HG02938 (cell line): ENCODE measurements at regions not wholly inside any gene's neighbourhood (a gene's known extent, or its start where the extent isn't known, plus 50 kb on each side); places are given as distances from the start of the nearest gene placed in this dataset.
A peak's percentile ranks its signal among the peaks of the same experiment; 100 is the strongest.

Source experiments
- ATAC-seq: cut with Tn5 transposase; IDR thresholded peaks from one replicate; pipeline ENCODE4 v1.9.1; 2021; ENCODE audit warnings: mild to moderate bottlenecking, moderate library complexity; ENCODE audit not compliant: unreplicated experiment

DNA sequence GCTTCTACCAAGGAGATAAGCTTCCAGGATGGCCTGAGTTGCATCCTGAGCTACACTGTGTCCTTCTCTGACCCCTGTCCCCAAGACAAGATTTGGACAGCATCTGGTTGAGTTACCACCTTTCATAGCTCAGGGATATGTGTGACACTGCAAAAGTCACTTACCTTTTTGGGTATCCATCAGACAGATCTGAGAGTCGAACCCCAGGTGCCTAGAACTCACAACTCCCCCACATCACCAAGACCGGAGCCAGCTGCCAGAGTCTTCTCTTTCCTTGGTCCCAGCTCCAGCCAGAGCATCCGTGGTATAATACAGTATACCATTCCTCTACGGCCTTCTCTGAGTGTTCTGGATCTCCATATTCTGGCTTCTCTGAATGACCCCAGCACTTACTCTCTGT, 133.0 kb downstream of the CD83 start:
- no peak for ATAC-seq

GRCh38 chr6:14252271-14252850, 134.8 kb downstream of the CD83 start:
- no peak for ATAC-seq

- ATAC-seq = peak; percentile 93
Measured at GRCh38 chr6:14254505-14254904, 136.9 kb downstream of the CD83 start.

DNA sequence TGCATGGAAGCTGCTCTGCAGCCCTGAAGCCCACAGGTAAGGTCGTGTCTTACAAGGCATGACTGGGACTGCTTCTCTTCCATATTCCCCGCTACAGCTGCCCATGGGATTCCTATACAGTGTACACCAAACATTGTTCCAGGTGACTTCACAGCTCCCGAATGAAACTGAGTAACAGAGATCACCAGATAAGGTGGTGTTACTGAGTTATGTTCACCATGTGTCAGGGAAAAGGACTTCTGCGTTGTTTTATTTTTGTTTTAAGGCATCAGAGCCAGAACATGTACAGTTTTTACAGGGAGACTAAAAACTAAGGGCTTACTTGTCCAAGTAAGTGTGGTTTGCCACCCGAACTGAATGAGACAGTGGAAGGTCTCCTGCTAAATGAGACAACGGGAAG, 138.3 kb downstream of the CD83 start:
- no peak for ATAC-seq

- ATAC-seq = no peak
Measured at GRCh38 chr6:14258117-14258516, 140.5 kb downstream of the CD83 start.

GRCh38 chr6:14258695-14259593, 141.4 kb downstream of the CD83 start:
- no peak for ATAC-seq

- no peak for ATAC-seq
Measured at GRCh38 chr6:14259594-14260152, 142.1 kb downstream of the CD83 start.

GRCh38 chr6:14260839-14261238, 143.3 kb downstream of the CD83 start:
- no peak for ATAC-seq

DNA sequence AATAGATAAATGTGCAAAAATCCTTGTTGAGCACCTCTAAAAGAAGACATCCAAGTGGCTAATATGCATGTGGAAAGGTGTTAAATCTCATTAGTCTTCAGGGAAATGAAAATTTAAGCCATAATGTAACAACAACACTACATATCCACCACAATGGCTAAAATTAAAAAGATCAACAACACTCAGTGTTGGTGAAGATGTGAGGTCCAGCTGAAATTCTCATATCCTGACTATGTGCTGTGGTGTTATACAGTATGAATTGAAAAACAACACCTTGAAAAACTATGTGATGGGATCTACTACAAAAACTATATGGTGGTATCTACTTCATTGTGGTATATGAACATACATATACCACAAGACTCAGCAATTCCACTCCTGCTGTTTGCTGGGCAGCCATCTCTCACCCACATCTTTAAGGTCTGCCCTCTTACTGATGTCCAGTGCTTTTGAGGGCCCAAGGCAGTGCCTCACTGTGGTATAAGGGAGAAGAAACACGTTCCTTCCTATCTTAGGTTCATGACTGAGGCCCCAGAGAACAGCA, 146.4 kb downstream of the CD83 start:
- ATAC-seq = no peak

- ATAC-seq = no peak
Measured at GRCh38 chr6:14265049-14266021, 147.8 kb downstream of the CD83 start.

GRCh38 chr6:14266266-14266665, 148.7 kb downstream of the CD83 start:
- no peak for ATAC-seq

GRCh38 chr6:14267885-14268660, 150.5 kb downstream of the CD83 start:
- no peak for ATAC-seq

GRCh38 chr6:14269436-14269835, 151.9 kb downstream of the CD83 start:
- ATAC-seq = no peak

DNA sequence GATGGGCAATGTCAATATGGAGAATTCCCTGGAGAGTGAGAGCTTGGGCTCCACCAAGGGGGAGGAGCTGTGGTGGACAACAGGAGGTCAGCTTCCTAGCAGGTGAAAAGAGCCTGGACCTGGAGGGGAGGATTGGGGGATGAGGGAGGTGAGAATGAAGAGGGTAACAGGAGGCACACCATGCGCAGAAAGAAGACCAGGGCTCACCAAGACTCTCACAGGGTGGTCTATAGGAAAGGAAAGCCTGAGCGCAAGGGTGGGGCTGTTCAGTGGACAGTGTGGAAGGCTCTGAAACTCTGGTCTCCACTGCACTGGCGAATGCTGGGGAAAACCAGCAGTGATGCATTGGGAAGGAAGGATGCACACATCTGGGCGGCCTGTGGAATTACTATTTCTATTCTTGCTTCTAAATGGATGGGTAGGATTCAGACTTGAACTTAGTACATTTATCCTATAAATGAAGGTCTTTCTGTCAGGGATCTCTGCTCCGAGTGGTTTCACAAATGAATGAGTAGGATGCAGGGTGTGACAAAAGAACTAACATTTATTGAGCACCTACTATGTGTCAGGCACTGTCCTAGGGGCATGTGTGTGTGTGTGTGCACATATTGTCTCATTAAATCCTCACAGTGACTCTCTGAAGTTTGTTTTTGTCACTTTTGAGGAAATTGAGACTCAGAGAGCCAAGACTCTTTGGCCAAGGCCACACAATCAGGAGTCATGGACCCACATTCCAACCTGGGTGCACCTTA, 152.7 kb downstream of the CD83 start:
- no peak for ATAC-seq

DNA sequence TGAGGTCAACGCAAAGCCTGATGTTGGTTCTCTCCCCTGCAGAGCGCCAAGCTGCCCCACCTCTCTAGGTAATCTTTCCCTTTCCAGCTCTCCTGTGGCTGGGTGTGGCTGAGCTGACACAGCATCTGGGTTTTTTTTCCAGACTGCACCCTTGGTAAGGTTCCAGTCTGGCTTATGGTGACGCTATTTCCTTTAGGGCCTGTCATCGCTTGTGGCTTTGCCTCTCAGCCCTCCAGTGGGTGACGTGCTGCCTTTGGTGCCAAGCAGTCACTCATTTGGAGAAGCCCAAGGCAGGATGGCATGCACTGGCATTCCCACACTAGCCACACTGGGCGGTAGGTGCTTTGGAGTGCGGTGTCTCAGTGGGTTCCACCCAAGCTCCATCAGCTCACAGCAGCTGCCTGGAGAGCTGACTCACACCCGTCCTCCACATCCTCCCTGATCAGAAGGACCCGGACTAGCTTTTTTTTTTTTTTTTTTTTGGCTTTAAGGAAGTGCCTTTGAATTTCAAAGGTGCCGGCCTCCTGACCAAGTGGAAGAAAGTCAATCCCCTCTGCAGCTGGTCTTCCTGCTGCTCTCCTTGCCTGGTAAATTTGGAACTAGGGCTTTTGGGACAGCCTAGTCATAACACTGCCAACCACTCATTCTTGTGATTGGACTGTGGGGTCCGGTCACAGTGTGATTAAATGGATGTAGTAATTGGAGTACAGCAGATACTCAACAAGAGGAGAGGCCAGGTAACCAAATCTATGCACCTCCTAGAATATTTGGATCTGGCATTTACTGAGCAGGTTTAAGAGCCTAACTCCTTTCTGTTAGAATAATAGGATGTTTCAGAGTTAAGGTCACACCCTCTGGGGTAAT, 153.6 kb downstream of the CD83 start:
- ATAC-seq = no peak

DNA sequence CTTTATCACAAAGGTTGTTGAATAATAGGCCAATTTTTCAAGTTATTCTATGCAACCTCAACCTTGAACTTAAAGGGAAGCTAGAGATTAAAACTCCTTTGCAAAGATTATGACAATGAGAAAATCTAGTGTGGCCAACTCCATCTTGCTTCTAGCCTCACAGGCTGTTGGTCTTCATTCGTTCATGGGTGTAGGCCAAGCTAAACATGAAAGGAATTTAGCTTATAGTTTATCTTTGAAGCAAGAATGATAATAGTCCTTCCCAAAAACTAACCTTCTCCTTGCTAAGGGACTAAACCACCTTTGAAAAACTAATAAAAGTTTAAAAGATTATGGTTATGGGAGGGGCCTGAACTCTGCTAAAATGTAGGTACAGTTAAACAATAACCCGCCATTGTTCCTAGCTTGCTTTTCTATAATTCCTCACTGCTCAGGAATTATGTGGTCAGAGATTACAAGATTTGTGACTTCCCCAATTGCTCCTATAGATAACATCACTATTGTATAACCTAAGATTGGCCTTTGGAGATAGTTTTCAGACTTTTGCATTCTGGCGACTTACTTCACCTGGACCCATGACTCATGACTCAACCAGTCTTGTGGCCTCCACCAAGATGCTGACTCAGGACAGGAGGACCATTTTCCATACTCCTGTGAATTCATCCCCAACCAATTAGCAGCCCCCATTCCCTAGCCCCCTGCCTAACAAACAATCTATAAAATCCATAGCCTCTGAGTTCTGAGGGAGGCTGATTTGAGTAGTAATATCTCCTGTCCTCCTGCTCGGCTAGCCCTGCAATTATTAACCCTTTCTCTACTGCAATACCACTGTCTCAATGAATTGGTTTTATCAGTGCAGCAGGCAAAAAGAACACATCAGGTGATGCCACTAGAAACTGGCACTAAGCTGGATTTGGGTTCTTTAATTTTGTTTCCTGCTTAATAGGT, 154.5 kb downstream of the CD83 start:
- ATAC-seq = no peak

DNA sequence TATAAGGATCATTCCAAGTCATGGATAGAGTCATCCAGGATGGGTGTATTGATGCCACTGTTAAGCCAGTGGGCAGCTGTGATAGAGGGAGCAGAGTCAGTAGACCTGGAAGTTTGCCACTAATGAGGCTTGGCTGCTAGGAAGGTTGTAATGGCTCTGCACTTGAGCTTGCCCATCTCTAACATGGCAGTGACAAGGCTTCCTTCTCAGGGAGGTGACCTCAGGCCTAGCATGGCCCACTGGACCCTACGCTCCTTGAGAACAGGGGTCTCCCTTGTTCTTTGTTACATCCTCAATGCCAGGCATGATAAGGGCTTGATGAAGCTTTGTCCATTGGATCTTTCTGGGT, 155.1 kb downstream of the CD83 start:
- ATAC-seq = no peak
